ENCODE measurements at regions not wholly inside any gene's neighbourhood (a gene's known extent, or its start where the extent isn't known, plus 50 kb on each side); places are given as distances from the start of the nearest gene placed in this dataset.
"Not testable (repeated sequence)": the region's sequence is repeated elsewhere in the genome, so short reads cannot be mapped to it uniquely, and the experiment has no call there.

- DNase-seq (ENCODE audit: extremely low spot score), result no peak
- TF ChIP-seq CTCF (IDR thresholded peaks at IDR 0.05; ENCODE audit: control extremely low read depth, extremely low read depth, low read depth, missing control alignments), result no peak
- ChIA-PET POLR2A (no interaction called here), CTCF (interaction anchor here (1.4 kb wide), 1 partner anchor 14 kb away, joined by 3 read pairs; no protein-coding TSS in a partner anchor)
Observed at GRCh38 chr4:87716371-87717265, 66.5 kb downstream of the DMP1 start.

GRCh38 chr4:87717276-87718031 lies 67.4 kb downstream of the DMP1 start:
- no peak for TF ChIP-seq CTCF (IDR thresholded peaks at IDR 0.05; ENCODE audit: control extremely low read depth, extremely low read depth, low read depth, missing control alignments)
- ChIA-PET POLR2A (no interaction called here), CTCF (interaction anchor here (1.2 to 1.4 kb wide), 2 partner anchors 8 to 15 kb away, joined by 3 to 7 read pairs; no protein-coding TSS in a partner anchor)
- DNase-seq (ENCODE audit: extremely low spot score), result no peak

GRCh38 chr4:87718217-87718835 lies 68.2 kb downstream of the DMP1 start:
- TF ChIP-seq CTCF (IDR thresholded peaks at IDR 0.05; ENCODE audit: control extremely low read depth, extremely low read depth, low read depth, missing control alignments), result no peak
- ChIA-PET POLR2A (no interaction called here), CTCF (interaction anchor here (1.2 kb wide), 1 partner anchor 9 kb away, joined by 7 read pairs; no protein-coding TSS in a partner anchor)
- DNase-seq (ENCODE audit: extremely low spot score), result no peak

- CTCF ChIA-PET, result no interaction called here
- POLR2A ChIA-PET, result no interaction called here
Observed at GRCh38 chr4:87720094-87720691, 70.1 kb downstream of the DMP1 start.

GRCh38 chr4:87725287-87725686 lies 74.1 kb upstream of the IBSP start:
- POLR2A ChIA-PET; CTCF ChIA-PET; DNase-seq (ENCODE audit: extremely low spot score): not testable (repeated sequence)

More at GRCh38 chr4:87720094-87720691, 70.1 kb downstream of the DMP1 start:
- no peak for TF ChIP-seq CTCF (IDR thresholded peaks at IDR 0.05; ENCODE audit: control extremely low read depth, extremely low read depth, low read depth, missing control alignments)
- DNase-seq (ENCODE audit: extremely low spot score), result no peak

GRCh38 chr4:87732033-87732765 lies 67.2 kb upstream of the IBSP start:
- TF ChIP-seq CTCF (IDR thresholded peaks at IDR 0.05; ENCODE audit: control extremely low read depth, extremely low read depth, low read depth, missing control alignments), result no peak
- no peak for DNase-seq (ENCODE audit: extremely low spot score)
- CTCF ChIA-PET, result no interaction called here
- POLR2A ChIA-PET, result no interaction called here
